NCI-H2171 treated with DMSO at 0.1 percent for 48 hours (cell line): ENCODE measurements at regions not wholly inside any gene's neighbourhood (a gene's known extent, or its start where the extent isn't known, plus 50 kb on each side); places are given as distances from the start of the nearest gene placed in this dataset.
A peak's percentile ranks its signal among the peaks of the same experiment; 100 is the strongest.

Experiments
- DNase-seq: peaks from one replicate; lab custom pipeline; 2025; lab: John Stamatoyannopoulos, UW

DNA sequence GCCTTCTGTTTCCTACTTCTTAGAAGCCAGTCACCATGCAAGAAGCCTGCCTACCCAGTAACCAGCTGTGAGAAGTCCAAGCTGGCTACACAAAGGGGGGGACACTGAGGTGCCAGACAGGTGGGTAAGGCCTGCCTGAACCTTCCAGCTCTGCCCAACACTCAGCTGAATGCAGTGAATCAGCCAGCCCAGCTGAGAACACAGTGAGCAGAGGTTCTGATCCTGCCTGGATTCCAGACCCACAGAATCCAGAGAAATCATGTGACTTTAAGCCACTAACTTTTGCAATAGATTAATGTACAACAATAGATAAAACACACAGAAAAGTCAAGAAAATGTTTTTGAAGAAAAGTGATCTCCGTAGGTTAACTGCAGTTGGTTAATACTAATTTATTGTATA is 151.7 kb downstream of the EFNB2 start:
- DNase-seq: peak; percentile 42

DNA sequence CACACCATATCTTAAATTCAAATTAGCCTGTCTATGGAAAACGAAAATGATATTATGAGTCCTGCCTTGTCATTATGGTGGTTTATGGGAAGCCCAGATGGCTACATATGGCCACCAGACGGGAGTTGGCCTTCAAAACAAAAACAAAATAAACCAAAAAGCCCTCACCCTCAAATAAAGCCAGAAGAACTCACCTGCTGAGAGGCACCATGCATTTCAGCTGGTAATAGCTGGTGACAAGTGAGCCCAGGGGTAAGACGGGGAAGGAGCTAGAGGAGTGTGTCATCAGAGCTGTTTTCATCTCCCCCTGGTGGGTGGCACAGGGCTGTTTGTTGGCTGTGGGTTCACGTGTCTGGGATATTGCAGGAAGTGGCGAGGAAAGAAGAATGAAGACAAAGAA is 152.9 kb downstream of the EFNB2 start:
- peak; percentile 45 for DNase-seq

GRCh38 chr13:106381091-106381490 is 154.4 kb downstream of the EFNB2 start:
- no peak for DNase-seq

DNA sequence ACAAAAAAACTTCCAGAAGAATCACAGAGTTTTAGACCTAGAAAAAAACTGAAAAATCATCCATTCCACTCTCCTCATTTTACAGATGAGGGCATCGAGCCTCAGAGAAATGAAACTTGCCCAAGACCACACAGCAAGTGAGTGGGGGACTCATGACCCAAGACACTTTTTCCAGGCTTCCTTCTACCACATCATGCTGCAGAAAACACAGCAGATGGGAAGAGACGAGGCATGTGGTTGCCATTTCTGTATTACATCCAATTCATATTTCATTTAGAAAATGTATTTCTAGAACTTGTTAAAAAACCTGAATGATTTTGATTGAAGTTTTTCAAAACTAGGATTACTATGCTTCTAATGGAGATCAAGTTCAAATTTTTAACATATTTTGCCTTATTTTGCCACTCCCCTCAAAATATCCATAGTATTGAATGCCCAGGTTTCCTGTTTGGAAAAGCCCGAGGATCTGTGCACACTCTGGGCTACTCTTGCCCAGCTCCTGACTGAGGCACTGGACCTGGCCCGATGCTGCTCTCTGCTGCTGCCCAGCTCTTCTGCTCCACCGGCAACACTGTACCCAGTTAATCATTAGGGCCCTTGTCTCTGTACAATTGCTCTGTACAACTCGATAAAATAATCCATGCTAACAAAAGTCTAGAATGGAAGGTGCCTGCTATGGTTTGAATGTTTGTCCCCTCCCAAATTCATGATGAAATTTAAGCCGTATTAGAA is 157.4 kb downstream of the EFNB2 start:
- DNase-seq: no peak

DNA sequence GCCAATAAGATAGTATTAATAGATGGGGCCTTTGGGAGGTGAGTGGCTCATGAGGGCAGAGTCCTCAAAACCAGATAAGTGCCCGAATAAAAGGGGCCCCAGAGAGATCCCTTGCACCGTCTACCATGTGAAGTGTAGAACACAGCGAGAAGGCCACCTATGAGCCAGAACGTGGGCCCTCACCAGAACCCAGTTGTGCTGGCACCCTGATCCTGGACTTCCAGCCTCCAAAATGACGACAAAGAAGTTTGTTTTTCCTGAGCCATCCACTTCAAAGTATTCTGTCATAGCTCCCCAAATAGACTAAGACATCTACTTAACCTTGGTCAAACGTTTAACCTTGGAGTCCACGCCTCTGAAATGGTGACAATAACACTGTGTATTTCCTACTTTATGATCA is 158.1 kb downstream of the EFNB2 start:
- no peak for DNase-seq

- no peak for DNase-seq
Measured at GRCh38 chr13:106376401-106377112, 158.9 kb downstream of the EFNB2 start.

- no peak for DNase-seq
Measured at GRCh38 chr13:106375085-106375484, 160.4 kb downstream of the EFNB2 start.

DNA sequence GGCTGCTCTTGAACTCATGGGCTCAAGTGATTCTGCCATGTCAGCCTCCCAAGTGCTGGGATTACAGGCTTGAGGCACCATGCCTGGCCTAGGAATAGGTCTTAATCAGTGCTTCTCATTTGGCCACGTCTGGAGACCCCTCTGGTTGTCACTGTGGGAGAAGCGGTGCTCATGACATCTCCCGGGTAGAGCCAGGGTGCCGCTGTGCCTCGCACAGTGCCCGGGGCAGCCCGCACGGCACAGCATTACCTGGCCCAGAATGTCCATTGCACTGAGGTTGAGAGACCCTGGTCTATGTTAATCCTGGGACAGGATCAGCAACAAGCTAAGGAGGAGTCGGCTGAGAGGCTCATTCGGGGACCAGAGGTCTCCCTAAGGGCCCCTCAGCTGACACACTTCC is 160.8 kb downstream of the EFNB2 start:
- DNase-seq: no peak

DNA sequence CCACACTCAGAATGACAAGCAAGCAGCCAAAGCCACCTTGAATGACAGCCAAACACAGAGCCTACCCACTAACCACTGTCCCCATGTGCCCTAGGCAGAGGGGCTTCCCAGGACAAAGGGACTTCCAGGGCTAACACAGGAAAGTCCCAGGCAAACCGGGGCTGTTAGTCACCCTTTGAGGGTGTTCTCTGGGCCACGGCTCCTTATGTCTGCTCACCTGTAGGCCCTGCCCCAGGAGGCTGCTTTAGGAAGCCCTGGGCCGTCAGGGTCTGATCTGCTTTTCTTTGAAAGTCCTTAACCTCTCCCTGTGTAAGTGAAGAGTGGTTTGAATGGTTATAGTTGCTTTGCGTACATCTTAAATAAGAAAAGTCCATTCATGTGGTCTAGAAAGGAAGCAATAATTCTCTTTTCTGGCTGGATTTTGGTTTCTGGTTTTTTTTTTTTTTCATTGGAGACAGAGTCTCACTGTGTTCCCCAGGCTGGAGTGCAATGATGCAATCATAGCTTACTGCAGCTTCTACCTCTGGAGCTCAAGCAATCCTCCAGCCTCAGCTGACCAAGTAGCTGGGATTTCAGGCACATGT is 161.4 kb downstream of the EFNB2 start:
- no peak for DNase-seq

GRCh38 chr13:106373304-106373988 is 162.0 kb downstream of the EFNB2 start:
- peak; percentile 99 for DNase-seq

- DNase-seq: peak; percentile 62
Measured at GRCh38 chr13:106372199-106373155, 163.0 kb downstream of the EFNB2 start.

- no peak for DNase-seq
Measured at GRCh38 chr13:106371024-106371423, 164.4 kb downstream of the EFNB2 start.

DNA sequence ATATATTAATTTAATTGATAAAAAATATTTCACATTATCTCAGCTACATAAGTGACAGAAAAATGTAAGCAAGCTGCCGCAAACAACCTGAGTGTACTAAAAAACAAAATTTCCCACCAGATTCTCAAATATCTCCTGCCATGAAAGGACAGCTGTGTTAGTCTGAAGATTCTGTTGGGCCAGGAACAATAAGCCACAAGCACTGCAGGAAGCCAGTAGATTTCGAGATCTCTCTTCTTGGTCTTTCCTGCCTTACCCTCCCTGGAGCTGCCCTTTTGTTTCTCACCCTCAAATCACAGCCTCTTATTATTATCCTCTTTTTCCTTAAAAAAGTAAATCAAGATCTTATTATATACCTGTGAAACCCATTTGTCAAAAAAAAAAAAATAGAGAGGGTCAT is 165.6 kb downstream of the EFNB2 start:
- DNase-seq: no peak

DNA sequence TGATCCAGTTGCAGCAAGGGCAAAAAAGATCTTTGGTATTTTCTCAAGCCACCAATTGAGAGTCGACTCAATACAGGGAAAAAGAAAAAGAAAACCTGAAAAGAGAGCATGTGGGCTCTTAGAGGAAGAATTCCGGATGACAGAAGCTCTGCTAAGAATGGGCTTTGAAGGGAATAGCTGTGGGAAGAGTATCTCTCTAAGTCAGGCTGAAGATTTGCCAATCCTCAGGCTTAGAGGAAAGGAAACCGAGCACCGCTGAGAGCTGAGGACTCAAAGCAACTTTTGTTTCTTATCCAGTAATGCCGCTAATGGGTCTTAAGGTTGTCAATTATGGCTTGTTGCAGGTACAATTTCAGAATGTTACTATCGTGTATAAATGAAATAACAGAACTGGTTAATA is 166.4 kb downstream of the EFNB2 start:
- no peak for DNase-seq

DNA sequence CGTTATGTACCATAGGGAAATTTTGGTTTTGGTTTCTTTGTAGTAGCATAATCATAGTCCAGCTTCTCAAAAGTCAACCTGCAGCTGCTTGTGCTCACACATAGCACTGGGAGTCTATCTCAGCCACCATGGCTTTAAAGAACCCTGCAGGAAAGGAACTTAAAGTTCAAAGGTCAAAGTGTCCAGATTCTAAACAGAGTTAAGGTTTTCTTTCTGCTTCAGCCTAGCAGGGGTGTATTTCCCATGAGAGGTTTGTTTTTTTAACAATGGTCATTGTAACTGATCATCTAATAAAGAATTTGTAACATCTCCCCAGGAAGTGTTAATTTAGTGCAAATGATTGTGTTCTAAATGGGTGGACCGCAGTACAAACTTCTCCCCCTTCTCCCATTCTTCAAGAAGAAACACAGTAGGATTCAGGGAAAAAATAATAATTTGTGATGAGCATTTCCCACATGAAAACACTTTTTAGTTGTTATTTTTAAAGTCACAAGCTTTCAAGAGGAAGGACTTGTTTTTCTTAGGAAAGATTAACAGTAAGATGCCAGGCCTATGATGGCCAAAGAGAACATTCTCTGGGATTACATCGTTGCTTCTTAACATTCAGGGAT is 168.0 kb downstream of the EFNB2 start:
- no peak for DNase-seq

GRCh38 chr13:106362707-106363106 is 172.8 kb downstream of the EFNB2 start:
- no peak for DNase-seq

- DNase-seq: no peak
Measured at GRCh38 chr13:106361621-106362020, 173.8 kb downstream of the EFNB2 start.

DNA sequence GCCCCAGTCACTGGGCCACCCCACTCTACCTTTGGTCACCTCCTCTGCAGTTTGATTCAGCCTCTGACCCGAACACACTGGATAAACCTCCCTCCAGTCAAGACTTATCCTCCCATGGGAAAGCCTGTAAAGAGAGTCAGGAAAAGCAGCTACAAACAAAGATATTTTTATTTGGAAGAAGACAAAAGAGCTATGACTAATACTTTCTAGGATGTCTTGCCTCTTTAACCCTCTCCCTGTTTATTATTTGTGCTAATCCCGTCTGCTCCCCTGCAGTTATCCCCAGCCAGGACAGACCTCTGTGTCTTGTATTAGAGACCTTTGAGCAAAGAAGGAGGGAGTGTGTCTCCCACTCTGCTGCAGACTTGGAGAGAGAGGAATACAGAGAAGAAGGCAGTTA is 178.3 kb downstream of the EFNB2 start:
- no peak for DNase-seq

DNA sequence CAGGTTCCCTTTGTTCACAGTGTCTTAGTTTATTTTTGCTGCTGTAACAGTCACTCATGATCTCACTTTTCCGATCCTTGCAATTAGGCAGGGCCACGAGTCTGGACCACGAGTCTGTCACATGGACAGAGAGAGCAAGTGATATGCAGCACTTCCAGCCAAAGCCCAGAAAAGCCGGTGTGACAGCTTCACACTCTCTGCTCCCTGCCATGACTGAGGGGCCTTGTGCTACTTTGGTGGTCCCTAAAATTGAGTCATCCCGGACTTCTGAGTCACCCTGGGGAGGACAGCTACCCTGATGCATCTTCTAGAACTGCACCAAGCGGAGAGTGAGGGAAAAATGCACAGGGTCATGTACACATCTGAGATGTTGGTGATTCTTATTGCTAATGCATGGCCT is 179.6 kb downstream of the EFNB2 start:
- DNase-seq: no peak

- no peak for DNase-seq
Measured at GRCh38 chr13:106354961-106355360, 180.5 kb downstream of the EFNB2 start.

DNA sequence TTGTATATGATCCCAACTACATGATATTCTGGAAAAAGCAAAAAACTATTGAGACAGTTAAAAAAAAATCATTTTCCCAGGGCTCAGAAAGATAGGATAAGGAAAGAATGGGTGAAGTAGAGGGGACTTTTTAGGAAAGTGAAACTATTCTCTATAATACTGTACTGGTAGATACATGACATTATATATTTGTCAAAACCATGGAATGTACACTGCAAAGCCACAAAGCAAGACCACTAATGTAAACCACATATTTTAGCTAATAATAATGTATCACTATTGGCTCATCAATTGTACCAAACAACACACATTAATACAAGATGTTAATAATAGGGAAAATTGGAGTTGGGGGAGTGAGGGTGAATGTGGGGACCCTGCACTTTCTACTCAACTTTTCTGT is 182.6 kb downstream of the EFNB2 start:
- no peak for DNase-seq
